ENCODE measurements at regions not wholly inside any gene's neighbourhood (a gene's known extent, or its start where the extent isn't known, plus 50 kb on each side); places are given as distances from the start of the nearest gene placed in this dataset.

DNA sequence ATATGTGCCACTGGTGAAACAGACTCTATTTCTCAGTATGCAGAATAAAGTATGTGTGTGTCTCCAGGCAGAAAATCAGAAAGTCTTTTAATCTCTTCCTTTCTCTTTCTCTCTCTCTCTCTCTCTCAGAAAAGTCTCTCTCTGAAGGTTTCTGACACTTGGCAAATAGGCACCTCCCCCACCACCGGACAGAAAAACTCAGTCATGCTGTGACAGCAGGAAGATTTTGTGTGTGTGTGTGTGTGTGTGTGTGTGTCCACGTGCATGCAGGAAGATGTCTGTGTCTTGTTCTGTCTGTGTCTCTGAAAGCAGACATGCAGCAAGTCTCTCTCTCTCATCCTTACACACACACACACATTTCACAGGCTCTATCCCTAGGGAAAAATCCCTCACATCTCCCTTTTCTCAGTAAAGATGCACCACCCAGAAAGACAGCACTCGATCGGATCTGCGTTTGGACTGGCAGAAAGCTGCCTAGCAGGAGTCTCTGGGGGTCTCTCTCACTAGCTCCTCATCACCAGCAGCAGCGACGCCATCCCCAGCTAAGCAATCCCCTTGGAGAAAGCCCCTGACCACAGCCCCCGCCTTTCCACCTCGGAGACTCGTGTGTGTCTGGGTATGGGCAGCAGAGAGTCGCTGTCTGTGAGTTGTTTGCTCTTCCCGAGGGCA lies 98.3 kb downstream of the EDN3 start:
- Histone ChIP-seq H3K9me3 (no peaks in the 10 kb centered on the region), H3K4me1 (peaks cover 0 to 13% (median under 1%) of the 10 kb centered on the region in 4 donors), H3K4me3 (no peak overlapping the region), H3K36me3 (no peaks in the 10 kb centered on the region), H3K27me3 (peaks cover 0 to 5% of the 10 kb centered on the region in 2 donors), H3K27ac (no peak overlapping the region)
- no peak for DNase-seq
- TF ChIP-seq POLR2A (IDR thresholded peaks at IDR 0.05) = no peak
- TF ChIP-seq, protein P1, sequence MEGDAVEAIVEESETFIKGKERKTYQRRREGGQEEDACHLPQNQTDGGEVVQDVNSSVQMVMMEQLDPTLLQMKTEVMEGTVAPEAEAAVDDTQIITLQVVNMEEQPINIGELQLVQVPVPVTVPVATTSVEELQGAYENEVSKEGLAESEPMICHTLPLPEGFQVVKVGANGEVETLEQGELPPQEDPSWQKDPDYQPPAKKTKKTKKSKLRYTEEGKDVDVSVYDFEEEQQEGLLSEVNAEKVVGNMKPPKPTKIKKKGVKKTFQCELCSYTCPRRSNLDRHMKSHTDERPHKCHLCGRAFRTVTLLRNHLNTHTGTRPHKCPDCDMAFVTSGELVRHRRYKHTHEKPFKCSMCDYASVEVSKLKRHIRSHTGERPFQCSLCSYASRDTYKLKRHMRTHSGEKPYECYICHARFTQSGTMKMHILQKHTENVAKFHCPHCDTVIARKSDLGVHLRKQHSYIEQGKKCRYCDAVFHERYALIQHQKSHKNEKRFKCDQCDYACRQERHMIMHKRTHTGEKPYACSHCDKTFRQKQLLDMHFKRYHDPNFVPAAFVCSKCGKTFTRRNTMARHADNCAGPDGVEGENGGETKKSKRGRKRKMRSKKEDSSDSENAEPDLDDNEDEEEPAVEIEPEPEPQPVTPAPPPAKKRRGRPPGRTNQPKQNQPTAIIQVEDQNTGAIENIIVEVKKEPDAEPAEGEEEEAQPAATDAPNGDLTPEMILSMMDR (IDR thresholded peaks at IDR 0.05) = no peak

DNA sequence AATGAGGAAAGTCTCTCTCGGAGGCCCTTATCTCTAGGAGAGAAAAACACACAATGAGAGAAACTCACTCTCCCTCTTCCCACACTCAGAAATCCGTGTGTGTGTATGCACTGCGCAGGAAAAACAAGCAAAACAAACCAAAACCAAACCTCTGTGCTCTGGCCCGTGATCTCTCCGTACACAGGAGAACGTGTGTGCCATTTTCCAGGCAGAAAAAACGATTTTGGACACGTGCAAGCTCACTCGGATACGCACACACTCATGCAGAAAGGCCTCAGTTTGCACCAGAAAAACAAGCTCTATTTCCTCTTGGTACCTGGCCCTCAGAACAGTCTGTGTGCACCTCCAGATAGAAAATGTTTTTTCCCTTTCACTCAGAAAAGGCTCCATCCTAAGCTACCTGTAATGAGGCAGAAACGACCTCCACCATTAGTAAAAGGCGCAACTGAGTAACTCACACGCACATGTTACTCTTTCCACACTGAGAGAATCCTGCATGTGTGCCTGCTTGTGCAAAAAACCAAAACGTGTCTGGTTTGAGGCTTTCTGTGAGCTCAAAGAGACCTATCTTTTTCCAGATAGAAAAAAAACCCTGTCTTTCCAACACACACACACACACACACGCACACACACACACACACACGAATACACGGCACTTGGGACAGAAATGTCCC lies 99.2 kb downstream of the EDN3 start:
- peaks cover 0 to 10% of the 10 kb centered on the region in 2 donors for H3K27me3 ChIP-seq
- no peak for DNase-seq
- H3K27ac ChIP-seq = no peak overlapping the region
- TF ChIP-seq POLR2A (IDR thresholded peaks at IDR 0.05) = no peak
- TF ChIP-seq, protein P1 (IDR thresholded peaks at IDR 0.05) = no peak
- H3K4me3 ChIP-seq = no peak overlapping the region
- H3K9me3 ChIP-seq = no peaks in the 10 kb centered on the region
- no peaks in the 10 kb centered on the region for H3K36me3 ChIP-seq
- peaks cover 0 to 18% (median 2%) of the 10 kb centered on the region in 4 donors for H3K4me1 ChIP-seq

DNA sequence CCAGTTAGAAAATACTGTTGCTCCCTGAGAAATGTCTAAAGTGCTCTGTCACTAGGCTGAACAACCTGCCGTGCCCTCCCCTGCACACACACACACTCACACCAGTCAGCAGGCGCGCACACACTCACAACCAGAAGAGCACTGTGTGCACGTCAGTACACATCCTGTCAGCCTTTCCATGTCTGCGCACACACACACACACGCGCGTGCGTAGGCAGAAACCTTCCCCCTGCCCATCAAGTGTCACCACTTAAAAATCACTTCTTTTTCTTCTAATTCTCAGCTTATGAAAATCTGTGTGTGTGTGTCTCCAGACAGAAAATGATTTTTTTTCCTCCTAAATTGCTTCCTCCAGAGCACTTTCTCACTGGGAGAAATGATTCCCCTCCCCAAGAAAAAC lies 100.3 kb downstream of the EDN3 start:
- peaks cover 0 to 18% (median 2%) of the 10 kb centered on the region in 4 donors for H3K4me1 ChIP-seq
- no peak overlapping the region for H3K4me3 ChIP-seq
- no peaks in the 10 kb centered on the region for H3K36me3 ChIP-seq
- no peak overlapping the region for H3K27ac ChIP-seq
- peaks cover 0 to 14% of the 10 kb centered on the region in 2 donors for H3K27me3 ChIP-seq
- no peaks in the 10 kb centered on the region for H3K9me3 ChIP-seq
- no peak for DNase-seq
- no peak for TF ChIP-seq POLR2A (IDR thresholded peaks at IDR 0.05)
- TF ChIP-seq, protein P1 (IDR thresholded peaks at IDR 0.05) = no peak

DNA sequence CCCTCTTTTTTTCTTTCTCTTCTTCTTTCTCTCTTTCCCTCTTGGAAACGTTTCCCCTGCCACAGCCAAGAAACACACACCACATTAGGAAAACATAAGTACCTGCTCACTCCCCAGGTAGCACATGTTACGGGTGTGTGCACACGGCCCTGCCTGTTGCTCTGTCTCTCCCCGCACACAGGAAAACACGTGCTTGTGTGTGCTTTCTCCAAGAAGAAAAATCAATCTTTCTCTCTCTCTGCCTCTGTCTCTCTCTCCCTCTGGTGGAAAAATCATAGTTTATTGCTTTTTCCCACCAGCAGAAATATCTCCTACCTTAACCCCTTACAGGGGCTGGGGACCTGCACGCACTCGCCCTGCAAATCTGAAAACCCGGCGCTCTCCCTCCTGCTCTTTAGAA lies 102.3 kb downstream of the EDN3 start:
- Histone ChIP-seq H3K27ac (no peak overlapping the region), H3K36me3 (no peaks in the 10 kb centered on the region), H3K4me1 (peaks cover 0 to 18% (median 2%) of the 10 kb centered on the region in 4 donors), H3K9me3 (no peaks in the 10 kb centered on the region), H3K4me3 (no peak overlapping the region), H3K27me3 (peaks cover 0 to 14% of the 10 kb centered on the region in 2 donors)
- TF ChIP-seq, protein P1 (IDR thresholded peaks at IDR 0.05) = no peak
- no peak for DNase-seq

DNA sequence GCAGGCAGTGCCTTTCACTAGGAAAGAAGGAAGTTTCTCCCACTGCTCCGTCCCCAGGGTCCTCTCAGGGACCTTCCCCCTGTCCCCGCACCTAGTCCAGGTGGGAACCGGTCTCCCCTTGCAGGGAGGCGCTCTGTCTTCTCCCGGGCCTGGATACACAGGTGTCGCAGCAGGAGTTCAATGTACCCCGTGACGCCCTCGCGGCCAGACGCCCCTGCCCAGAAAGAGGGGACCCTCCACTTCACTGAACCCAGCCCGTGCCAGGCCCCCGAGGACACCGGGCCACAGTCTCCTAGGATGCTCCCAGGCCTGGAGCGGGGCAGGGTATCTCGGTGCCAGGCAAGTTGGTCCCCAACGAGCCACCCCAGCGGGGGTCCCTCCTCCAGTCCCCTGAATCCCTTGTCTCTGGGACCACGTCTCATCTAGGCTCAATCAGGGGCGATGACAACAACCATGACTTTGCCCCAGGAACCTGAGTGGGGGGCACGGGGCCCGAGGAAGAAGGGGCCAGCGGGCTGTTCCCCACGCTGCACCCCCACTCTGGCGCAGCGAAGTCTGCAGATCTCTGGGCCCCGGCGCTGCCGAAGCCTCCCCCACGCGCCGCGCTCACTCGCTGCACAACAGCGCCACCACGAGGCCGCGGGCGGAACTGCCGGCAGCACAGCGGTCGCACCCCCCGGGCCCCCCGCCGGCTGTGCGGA lies 103.0 kb downstream of the EDN3 start:
- no peaks in the 10 kb centered on the region for H3K36me3 ChIP-seq
- DNase-seq = peak; percentile 40 to 82 (median 78)
- H3K9me3 ChIP-seq = no peaks in the 10 kb centered on the region
- H3K27ac ChIP-seq = no peak overlapping the region
- H3K27me3 ChIP-seq = peaks cover 0 to 14% of the 10 kb centered on the region in 2 donors
- peak overlapping the region in 1 of 4 donors; percentile 18 for H3K4me3 ChIP-seq
- no peak for TF ChIP-seq POLR2A (IDR thresholded peaks at IDR 0.05)
- TF ChIP-seq, protein P1 (IDR thresholded peaks at IDR 0.05) = peak; percentile 73 to 98 (median 94)
- H3K4me1 ChIP-seq = peaks cover 0 to 18% (median 2%) of the 10 kb centered on the region in 4 donors

Measured in Peyer's patch (tissue), 4 donors.